ENCODE measurements at regions not wholly inside any gene's neighbourhood (a gene's known extent, or its start where the extent isn't known, plus 50 kb on each side); places are given as distances from the start of the nearest gene placed in this dataset.

DNA sequence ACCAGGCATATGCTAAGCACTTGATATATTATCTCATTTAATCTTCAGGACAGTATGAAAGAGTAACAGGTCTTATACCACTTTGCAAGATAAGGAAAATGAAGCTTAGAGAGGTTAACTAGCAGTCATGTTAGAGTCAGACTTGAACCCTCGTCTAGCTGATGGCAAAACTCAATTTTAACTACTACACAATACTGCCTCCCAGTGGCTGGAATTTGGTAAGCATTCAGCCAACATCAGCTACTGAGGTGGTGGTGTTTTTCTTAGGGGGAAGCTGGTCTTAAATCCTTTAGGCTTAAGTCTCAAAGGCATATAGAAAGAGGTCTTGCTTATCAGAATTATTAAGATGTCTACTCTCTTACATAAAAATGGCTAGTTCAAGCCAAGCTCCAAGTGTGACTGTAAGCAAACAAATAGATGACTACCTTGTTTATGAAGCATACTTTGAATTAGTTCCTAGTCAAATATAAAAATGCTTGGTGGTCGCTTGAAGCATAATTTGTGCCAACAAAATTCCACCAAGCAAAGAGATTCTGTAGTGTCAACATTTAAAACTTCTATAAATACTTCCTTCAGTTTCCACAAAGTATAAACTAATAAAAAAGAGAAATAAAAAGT lies 325.4 kb upstream of the FIGN start:
- no peak overlapping the region for H3K4me3 ChIP-seq (ENCODE audit: low read depth, low read length)
- TF ChIP-seq, protein P1, sequence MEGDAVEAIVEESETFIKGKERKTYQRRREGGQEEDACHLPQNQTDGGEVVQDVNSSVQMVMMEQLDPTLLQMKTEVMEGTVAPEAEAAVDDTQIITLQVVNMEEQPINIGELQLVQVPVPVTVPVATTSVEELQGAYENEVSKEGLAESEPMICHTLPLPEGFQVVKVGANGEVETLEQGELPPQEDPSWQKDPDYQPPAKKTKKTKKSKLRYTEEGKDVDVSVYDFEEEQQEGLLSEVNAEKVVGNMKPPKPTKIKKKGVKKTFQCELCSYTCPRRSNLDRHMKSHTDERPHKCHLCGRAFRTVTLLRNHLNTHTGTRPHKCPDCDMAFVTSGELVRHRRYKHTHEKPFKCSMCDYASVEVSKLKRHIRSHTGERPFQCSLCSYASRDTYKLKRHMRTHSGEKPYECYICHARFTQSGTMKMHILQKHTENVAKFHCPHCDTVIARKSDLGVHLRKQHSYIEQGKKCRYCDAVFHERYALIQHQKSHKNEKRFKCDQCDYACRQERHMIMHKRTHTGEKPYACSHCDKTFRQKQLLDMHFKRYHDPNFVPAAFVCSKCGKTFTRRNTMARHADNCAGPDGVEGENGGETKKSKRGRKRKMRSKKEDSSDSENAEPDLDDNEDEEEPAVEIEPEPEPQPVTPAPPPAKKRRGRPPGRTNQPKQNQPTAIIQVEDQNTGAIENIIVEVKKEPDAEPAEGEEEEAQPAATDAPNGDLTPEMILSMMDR (IDR thresholded peaks at IDR 0.05; ENCODE audit: insufficient read depth, low read depth, low read length), result peak; percentile 71
- DNase-seq (ENCODE audit: low read depth), result peak; percentile 29

DNA sequence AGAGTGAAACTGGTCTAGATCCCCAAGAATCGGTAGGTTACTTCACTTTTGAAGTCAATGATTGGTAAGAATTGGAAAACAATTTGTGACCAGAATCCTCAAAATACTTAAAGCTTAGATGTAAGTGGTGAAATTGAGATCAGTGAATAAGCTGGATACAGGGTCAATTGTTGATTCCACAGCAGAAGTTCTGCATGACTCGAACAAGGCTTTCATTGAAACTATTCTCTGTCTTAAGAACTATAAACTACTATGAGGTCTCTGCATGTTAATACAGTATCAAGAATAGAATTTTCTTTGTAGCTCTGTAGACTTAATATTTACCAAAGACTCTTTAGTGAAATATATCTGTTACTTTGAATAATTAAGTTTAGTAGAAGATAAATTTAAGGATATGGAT lies 324.2 kb upstream of the FIGN start:
- no peak for DNase-seq (ENCODE audit: low read depth)
- TF ChIP-seq, protein P1 (IDR thresholded peaks at IDR 0.05; ENCODE audit: insufficient read depth, low read depth, low read length), result no peak
- H3K4me3 ChIP-seq (ENCODE audit: low read depth, low read length), result no peak overlapping the region

DNA sequence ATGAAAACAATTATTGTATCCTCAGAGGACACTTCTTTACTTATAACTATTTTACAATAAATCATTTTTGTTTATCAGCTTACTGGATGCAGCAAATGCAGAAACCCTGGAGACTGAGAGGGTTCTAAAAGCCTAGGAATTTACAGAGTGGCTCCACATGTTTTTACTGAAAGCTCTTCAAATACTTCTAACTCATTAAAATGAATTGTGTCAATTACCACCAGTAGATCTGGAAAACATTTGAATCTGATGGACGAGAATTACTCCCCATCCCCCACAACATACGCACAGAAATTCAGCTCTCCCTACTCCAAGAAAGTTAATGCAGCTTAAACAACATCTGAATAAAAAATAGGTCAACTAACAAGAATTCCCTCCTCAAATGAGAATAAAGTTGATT lies 319.8 kb upstream of the FIGN start:
- no peak for DNase-seq (ENCODE audit: low read depth)
- H3K4me3 ChIP-seq (ENCODE audit: low read depth, low read length), result no peak overlapping the region
- TF ChIP-seq, protein P1 (IDR thresholded peaks at IDR 0.05; ENCODE audit: insufficient read depth, low read depth, low read length), result no peak

DNA sequence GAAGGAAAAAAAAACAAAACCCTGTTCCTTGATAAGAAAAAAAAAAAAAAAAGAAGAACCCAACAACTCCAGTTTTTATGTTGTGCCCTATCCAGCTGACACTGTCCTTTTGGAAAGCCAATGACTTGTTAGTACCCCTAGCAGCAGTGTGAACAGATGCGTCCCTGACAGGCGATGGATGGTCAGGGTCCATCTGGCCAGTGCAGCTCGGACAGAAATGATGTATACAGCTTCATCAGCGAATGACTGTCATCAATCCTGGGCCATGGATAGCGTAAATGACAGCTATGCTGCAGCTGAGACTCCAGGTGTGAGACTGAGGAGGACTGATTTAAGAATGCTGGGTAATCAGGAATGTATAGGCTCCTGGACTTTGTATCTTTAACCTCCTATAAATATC lies 318.8 kb upstream of the FIGN start:
- no peak for DNase-seq (ENCODE audit: low read depth)
- no peak overlapping the region for H3K4me3 ChIP-seq (ENCODE audit: low read depth, low read length)
- TF ChIP-seq, protein P1 (IDR thresholded peaks at IDR 0.05; ENCODE audit: insufficient read depth, low read depth, low read length), result no peak

DNA sequence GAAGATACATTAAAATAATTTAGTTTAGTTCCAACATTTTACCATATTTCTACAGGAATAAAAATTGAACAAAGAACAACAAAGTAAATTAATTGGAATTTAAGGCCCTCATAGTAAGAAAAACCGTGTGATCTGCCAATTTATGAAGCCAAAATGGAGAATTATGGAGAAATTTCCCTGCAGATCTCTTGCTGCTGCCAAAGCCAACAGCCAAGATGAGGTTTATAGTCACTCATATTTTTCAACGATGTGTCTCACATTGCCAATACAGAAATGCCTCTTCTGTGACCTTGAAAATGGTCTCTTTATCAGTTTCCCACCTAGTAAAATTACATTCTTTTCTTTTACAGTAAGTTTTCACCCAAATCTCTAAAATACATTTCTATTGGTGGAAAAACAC lies 317.2 kb upstream of the FIGN start:
- no peak overlapping the region for H3K4me3 ChIP-seq (ENCODE audit: low read depth, low read length)
- no peak for DNase-seq (ENCODE audit: low read depth)
- TF ChIP-seq, protein P1 (IDR thresholded peaks at IDR 0.05; ENCODE audit: insufficient read depth, low read depth, low read length), result no peak

DNA sequence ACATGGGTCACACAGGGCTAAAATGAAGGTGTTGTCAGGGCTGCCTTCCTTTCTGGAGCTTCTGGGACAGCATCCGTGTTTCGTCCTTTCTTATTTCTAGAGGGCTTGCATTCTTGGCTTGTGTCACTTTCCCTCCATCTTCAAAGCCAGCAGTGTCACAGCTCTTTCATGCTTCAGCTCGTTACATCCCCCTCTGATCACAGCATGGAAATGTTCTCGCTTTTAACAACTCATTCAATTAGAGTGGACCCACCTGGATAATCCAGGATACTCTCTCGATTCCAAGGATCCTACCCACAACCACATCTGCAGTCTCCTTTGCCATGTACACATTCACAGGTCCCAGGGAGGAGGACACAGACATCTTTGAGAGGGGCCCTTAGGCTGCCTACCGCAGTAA lies 316.2 kb upstream of the FIGN start:
- no peak for DNase-seq (ENCODE audit: low read depth)
- H3K4me3 ChIP-seq (ENCODE audit: low read depth, low read length), result no peak overlapping the region
- TF ChIP-seq, protein P1 (IDR thresholded peaks at IDR 0.05; ENCODE audit: insufficient read depth, low read depth, low read length), result no peak

DNA sequence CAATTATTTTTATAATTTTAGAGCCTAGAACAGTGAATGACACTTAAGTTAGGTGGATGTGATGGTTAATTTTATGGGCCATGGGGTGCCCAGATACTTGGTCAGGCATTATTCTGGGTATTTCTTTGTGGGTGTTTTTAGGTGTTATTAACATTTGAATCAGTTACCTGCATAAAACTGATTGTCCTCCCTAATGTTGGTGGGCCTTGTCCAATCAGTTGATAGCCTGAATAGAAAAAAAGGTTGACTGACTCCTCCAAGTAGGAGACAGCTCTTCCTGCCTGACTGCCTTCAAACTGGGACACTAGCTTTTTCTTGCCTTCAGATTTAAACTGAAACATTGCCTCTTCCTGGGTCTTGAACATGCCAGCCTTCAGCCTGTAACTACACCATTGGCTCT lies 312.9 kb upstream of the FIGN start:
- TF ChIP-seq, protein P1 (IDR thresholded peaks at IDR 0.05; ENCODE audit: insufficient read depth, low read depth, low read length), result no peak
- H3K4me3 ChIP-seq (ENCODE audit: low read depth, low read length), result no peak overlapping the region
- DNase-seq (ENCODE audit: low read depth), result no peak
